H1 (cell line): ENCODE measurements at regions not wholly inside any gene's neighbourhood (a gene's known extent, or its start where the extent isn't known, plus 50 kb on each side); places are given as distances from the start of the nearest gene placed in this dataset.

ENCODE experiments used
- BACH1 ChIP-seq: IDR thresholded peaks from 2 replicates; pipeline ENCODE4 v1.6.1; 2012; ENCODE audit warnings: low read length, improper control_type of control experiment
- GTF2F1 ChIP-seq: IDR thresholded peaks from 2 replicates; pipeline ENCODE4 v1.6.1; 2012; ENCODE audit warnings: low read depth, low read length, improper control_type of control experiment, borderline replicate concordance
- JUND ChIP-seq: IDR thresholded peaks from 2 replicates; pipeline ENCODE4 v1.6.1; 2011; ENCODE audit warnings: mild to moderate bottlenecking, improper control_type of control experiment, low read length
- POLR2A ChIP-seq, 2 experiments: IDR thresholded peaks; 1 replicate in 1 of 2; 2 replicates in 1 of 2; pipeline ENCODE4 v1.6.1; 2011; ENCODE audit warnings: low read depth in 2 of 2, low read length in 2 of 2, mild to moderate bottlenecking in 2 of 2; ENCODE audit errors: control extremely low read depth in 1 of 2
- TF ChIP-seq, protein P1 (sequence below): fragments of 300-600 bp; sonication (generic); IDR thresholded peaks from 2 replicates; pipeline ENCODE4 v1.7.1; 2012; ENCODE audit warnings: low read length, moderate library complexity, mild to moderate bottlenecking, inconsistent platforms; ENCODE audit not compliant: insufficient replicate concordance

DNA sequence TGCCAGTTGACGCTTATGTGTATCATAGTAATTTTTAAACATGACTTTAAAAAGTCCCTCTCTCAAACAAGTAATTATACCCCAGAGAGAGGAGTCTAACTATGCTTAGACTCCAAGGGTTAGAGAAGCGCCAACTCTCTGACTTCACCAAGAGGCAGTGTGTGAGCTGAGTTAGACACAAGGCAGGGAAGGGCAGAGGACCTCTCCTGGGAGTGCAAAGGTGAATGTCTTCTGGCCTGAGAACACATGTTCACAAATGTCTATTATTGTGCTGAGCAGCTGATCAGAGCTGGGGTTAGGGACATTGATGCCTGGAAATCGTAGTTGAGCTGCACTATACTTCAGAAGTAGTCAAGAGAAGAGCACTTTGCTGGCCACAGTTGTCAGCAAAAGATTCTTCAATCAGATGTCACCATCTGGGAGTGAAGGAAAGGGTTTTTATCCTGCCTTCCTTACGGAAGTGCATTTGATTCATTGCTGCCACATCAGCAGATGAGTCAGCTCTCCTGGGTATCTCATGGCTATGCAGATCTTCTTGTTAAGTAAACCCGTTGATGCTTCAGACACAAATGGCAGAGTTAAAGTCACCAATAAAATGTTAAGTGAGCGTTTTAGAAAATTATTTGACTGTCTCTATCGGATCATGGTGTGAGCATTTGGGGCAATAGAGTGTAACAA is 283.2 kb upstream of the ARGLU1 start (continued):
- TF ChIP-seq JUND (no peak), GTF2F1 (no peak), BACH1 (no peak), POLR2A (IDR thresholded peaks at IDR 0.05; ENCODE audit: control extremely low read depth in 1 of 2, low read depth in 2 of 2, low read length in 2 of 2) (no peak)
- TF ChIP-seq, protein P1, sequence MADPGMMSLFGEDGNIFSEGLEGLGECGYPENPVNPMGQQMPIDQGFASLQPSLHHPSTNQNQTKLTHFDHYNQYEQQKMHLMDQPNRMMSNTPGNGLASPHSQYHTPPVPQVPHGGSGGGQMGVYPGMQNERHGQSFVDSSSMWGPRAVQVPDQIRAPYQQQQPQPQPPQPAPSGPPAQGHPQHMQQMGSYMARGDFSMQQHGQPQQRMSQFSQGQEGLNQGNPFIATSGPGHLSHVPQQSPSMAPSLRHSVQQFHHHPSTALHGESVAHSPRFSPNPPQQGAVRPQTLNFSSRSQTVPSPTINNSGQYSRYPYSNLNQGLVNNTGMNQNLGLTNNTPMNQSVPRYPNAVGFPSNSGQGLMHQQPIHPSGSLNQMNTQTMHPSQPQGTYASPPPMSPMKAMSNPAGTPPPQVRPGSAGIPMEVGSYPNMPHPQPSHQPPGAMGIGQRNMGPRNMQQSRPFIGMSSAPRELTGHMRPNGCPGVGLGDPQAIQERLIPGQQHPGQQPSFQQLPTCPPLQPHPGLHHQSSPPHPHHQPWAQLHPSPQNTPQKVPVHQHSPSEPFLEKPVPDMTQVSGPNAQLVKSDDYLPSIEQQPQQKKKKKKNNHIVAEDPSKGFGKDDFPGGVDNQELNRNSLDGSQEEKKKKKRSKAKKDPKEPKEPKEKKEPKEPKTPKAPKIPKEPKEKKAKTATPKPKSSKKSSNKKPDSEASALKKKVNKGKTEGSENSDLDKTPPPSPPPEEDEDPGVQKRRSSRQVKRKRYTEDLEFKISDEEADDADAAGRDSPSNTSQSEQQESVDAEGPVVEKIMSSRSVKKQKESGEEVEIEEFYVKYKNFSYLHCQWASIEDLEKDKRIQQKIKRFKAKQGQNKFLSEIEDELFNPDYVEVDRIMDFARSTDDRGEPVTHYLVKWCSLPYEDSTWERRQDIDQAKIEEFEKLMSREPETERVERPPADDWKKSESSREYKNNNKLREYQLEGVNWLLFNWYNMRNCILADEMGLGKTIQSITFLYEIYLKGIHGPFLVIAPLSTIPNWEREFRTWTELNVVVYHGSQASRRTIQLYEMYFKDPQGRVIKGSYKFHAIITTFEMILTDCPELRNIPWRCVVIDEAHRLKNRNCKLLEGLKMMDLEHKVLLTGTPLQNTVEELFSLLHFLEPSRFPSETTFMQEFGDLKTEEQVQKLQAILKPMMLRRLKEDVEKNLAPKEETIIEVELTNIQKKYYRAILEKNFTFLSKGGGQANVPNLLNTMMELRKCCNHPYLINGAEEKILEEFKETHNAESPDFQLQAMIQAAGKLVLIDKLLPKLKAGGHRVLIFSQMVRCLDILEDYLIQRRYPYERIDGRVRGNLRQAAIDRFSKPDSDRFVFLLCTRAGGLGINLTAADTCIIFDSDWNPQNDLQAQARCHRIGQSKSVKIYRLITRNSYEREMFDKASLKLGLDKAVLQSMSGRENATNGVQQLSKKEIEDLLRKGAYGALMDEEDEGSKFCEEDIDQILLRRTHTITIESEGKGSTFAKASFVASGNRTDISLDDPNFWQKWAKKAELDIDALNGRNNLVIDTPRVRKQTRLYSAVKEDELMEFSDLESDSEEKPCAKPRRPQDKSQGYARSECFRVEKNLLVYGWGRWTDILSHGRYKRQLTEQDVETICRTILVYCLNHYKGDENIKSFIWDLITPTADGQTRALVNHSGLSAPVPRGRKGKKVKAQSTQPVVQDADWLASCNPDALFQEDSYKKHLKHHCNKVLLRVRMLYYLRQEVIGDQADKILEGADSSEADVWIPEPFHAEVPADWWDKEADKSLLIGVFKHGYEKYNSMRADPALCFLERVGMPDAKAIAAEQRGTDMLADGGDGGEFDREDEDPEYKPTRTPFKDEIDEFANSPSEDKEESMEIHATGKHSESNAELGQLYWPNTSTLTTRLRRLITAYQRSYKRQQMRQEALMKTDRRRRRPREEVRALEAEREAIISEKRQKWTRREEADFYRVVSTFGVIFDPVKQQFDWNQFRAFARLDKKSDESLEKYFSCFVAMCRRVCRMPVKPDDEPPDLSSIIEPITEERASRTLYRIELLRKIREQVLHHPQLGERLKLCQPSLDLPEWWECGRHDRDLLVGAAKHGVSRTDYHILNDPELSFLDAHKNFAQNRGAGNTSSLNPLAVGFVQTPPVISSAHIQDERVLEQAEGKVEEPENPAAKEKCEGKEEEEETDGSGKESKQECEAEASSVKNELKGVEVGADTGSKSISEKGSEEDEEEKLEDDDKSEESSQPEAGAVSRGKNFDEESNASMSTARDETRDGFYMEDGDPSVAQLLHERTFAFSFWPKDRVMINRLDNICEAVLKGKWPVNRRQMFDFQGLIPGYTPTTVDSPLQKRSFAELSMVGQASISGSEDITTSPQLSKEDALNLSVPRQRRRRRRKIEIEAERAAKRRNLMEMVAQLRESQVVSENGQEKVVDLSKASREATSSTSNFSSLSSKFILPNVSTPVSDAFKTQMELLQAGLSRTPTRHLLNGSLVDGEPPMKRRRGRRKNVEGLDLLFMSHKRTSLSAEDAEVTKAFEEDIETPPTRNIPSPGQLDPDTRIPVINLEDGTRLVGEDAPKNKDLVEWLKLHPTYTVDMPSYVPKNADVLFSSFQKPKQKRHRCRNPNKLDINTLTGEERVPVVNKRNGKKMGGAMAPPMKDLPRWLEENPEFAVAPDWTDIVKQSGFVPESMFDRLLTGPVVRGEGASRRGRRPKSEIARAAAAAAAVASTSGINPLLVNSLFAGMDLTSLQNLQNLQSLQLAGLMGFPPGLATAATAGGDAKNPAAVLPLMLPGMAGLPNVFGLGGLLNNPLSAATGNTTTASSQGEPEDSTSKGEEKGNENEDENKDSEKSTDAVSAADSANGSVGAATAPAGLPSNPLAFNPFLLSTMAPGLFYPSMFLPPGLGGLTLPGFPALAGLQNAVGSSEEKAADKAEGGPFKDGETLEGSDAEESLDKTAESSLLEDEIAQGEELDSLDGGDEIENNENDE = no peak
